ENCODE measurements at regions not wholly inside any gene's neighbourhood (a gene's known extent, or its start where the extent isn't known, plus 50 kb on each side); places are given as distances from the start of the nearest gene placed in this dataset.

GRCh38 chr15:31230630-31231485 lies 95.8 kb upstream of the KLF13 start:
- Histone ChIP-seq H2BK12ac (ENCODE audit: low read depth, low read length) (0 out of 2 replicates have a peak overlapping the region, but pooled peaks have one; percentile 9), H3K79me2 (ENCODE audit: control insufficient read depth in 1 of 2, insufficient read depth in 2 of 2, low read length in 2 of 2) (no peaks in the 10 kb centered on the region), H3K23ac (ENCODE audit: insufficient read length) (no peak overlapping the region), H3K4me3 (ENCODE audit: extremely low read depth in 1 of 4, insufficient read depth in 2 of 4, low read depth in 3 of 4, low read length in 4 of 4) (no peak overlapping the region), H2BK5ac (ENCODE audit: low read depth, low read length) (no peak overlapping the region), H3K14ac (ENCODE audit: insufficient read length) (no peak overlapping the region), H3K79me1 (ENCODE audit: low read depth, low read length) (no peaks in the 10 kb centered on the region), H3K9ac (replicated peaks in 1 of 4; ENCODE audit: extremely low read depth in 1 of 4, low read depth in 3 of 4, low read length in 3 of 4) (no peak overlapping the region), H4K5ac (ENCODE audit: insufficient read length, low read depth, low read length) (no peak overlapping the region), H2BK120ac (replicated peaks; ENCODE audit: low read depth, low read length) (no peak overlapping the region), H4K91ac (replicated peaks; ENCODE audit: insufficient read length, low read length) (no peak overlapping the region), H3K23me2 (ENCODE audit: low read depth, low read length) (no peaks in the 10 kb centered on the region), H2AK5ac (ENCODE audit: low read depth, low read length) (no peak overlapping the region), H3K56ac (replicated peaks; ENCODE audit: insufficient read length, low read depth, low read length) (no peak overlapping the region), H4K20me1 (replicated peaks in 1 of 2; ENCODE audit: control insufficient read depth in 1 of 2, insufficient read depth in 2 of 2, low read length in 2 of 2) (no peaks in the 10 kb centered on the region), H3K4me1 (replicated peaks in 1 of 4; ENCODE audit: control insufficient read depth in 3 of 4, insufficient read depth in 4 of 4, low read length in 3 of 4) (0 out of 7 replicates have a peak, but pooled peaks cover 0 to 4% (median 0%) of the 10 kb centered on the region in 4 experiments), H3K27ac (ENCODE audit: low read depth, low read length) (no peak overlapping the region), H4K8ac (ENCODE audit: extremely low read depth, insufficient read depth, low read length) (no peak overlapping the region), H3K4me2 (ENCODE audit: insufficient read depth in 1 of 2, low read depth in 2 of 2, low read length in 2 of 2) (no peak overlapping the region), H3K9me3 (ENCODE audit: insufficient read depth in 2 of 2, low read depth in 1 of 2, low read length in 1 of 2) (no peaks in the 10 kb centered on the region), H2AFZ (ENCODE audit: low read length) (no peak overlapping the region), H3K4ac (replicated peaks; ENCODE audit: insufficient read length, low read depth, low read length) (no peak overlapping the region), H3K18ac (ENCODE audit: extremely low read depth, low read length) (no peak overlapping the region), H2BK20ac (ENCODE audit: low read length) (no peak overlapping the region), H3K27me3 (replicated peaks in 1 of 4; ENCODE audit: control insufficient read depth in 3 of 4, extremely low read depth in 1 of 4, insufficient read depth in 3 of 4, low read length in 3 of 4) (no peaks in the 10 kb centered on the region), H2BK15ac (ENCODE audit: low read length) (no peak overlapping the region), H3K36me3 (ENCODE audit: control insufficient read depth in 2 of 4, insufficient read depth in 4 of 4, low read length in 3 of 4) (no peaks in the 10 kb centered on the region)
- no peak for TF ChIP-seq YY1 (IDR thresholded peaks at IDR 0.05; ENCODE audit: low read depth, low read length)
- TF ChIP-seq POLR2A (IDR thresholded peaks at IDR 0.05; ENCODE audit: control extremely low read depth in 1 of 2, low read depth in 2 of 2, low read length in 2 of 2) = no peak
- no peak for TF ChIP-seq SP1 (IDR thresholded peaks at IDR 0.05; ENCODE audit: low read depth, low read length)
- no peak for TF ChIP-seq SUZ12 (IDR thresholded peaks at IDR 0.05; ENCODE audit: low read length)
- TF ChIP-seq JUND (IDR thresholded peaks at IDR 0.05; ENCODE audit: low read length) = no peak
- no peak for TF ChIP-seq ATF3 (IDR thresholded peaks at IDR 0.05; ENCODE audit: insufficient read depth, low read depth, low read length)
- POLR2A ChIA-PET (ENCODE audit: partially characterized antibody) = no interaction called here
- WGBS, 2 experiments (ENCODE audit: extremely low coverage in 1 of 2, insufficient coverage in 1 of 2, insufficient read length in 1 of 2, insufficient replicate concordance in 2 of 2, low coverage in 1 of 2, low lambda C conversion rate in 2 of 2, missing lambda C conversion rate in 1 of 2) = 92% methylated on average over 6 of the region's 6 CpGs; no CpG with 5 or more reads in 1 of the 2 experiments
- CTCF ChIA-PET (ENCODE audit: partially characterized antibody) = interaction anchor here (1.5 kb wide), 1 partner anchor 11 kb away, joined by 3 read pairs; no protein-coding TSS in a partner anchor
- FAIRE-seq = no peak
- DNase-seq (ENCODE audit: low read depth in 1 of 2, low spot score in 2 of 2) = no peak
